ENCODE measurements at regions not wholly inside any gene's neighbourhood (a gene's known extent, or its start where the extent isn't known, plus 50 kb on each side); places are given as distances from the start of the nearest gene placed in this dataset.

DNA sequence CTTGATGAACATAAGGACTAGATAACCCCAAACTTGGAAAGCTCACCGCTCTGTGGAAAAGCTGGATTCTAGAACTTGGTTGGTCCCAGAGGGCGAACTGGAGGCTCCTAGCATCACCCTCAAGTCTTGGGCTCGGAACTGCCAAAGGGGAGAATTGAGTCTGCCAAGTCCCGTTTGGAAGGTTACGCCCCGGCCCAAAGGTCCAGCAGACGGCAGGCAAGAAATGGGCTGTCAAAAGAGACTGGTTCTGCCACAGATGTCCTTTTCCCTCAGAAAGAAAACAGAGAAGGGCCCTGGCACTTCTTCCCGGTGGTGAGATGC lies 182.2 kb downstream of the ANAPC1 start:
- TF ChIP-seq, protein P1, sequence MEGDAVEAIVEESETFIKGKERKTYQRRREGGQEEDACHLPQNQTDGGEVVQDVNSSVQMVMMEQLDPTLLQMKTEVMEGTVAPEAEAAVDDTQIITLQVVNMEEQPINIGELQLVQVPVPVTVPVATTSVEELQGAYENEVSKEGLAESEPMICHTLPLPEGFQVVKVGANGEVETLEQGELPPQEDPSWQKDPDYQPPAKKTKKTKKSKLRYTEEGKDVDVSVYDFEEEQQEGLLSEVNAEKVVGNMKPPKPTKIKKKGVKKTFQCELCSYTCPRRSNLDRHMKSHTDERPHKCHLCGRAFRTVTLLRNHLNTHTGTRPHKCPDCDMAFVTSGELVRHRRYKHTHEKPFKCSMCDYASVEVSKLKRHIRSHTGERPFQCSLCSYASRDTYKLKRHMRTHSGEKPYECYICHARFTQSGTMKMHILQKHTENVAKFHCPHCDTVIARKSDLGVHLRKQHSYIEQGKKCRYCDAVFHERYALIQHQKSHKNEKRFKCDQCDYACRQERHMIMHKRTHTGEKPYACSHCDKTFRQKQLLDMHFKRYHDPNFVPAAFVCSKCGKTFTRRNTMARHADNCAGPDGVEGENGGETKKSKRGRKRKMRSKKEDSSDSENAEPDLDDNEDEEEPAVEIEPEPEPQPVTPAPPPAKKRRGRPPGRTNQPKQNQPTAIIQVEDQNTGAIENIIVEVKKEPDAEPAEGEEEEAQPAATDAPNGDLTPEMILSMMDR (IDR thresholded peaks at IDR 0.05; ENCODE audit: low read depth, low read length, missing control alignments), result no peak
- no peak for DNase-seq (ENCODE audit: extremely low read depth, low read depth)
- H3K4me3 ChIP-seq (replicated peaks; ENCODE audit: low read depth, low read length), result no peak overlapping the region

DNA sequence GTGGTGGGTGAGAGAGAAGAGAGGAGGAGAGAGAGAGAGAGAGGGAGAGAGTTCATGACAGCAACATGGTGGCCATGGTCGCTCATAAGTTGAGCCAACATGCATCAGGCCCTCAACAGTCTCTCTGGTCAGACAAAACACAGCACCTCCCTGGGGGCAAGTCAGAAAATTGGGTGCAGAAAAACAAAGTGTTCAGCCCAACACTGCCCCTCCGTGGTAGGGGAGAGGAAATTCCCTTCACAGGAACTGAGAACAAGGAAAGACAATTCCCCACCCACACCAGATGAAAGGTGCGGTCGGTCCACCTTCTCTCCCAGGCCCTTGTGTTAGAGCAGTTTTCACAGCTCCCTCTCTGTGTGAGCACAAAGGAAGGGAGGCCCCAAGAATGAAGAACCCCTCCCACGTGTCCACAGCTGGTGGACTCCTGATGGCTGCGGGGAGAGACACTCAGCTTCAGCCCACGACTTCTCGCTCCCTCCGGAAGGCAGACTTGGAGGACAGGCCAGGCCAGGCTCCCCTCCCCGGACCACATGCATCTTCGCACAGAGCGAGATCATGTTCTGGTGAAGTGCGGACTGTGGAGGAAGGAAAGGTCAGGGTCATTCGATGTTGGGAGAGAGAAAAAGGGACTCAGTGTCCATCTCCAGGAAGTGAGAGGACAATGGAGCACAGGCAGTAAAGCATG lies 181.7 kb downstream of the ANAPC1 start:
- peak; percentile 49 for DNase-seq (ENCODE audit: extremely low read depth, low read depth)
- H3K4me3 ChIP-seq (replicated peaks; ENCODE audit: low read depth, low read length), result no peak overlapping the region
- TF ChIP-seq, protein P1 (IDR thresholded peaks at IDR 0.05; ENCODE audit: low read depth, low read length, missing control alignments), result peak; percentile 71

DNA sequence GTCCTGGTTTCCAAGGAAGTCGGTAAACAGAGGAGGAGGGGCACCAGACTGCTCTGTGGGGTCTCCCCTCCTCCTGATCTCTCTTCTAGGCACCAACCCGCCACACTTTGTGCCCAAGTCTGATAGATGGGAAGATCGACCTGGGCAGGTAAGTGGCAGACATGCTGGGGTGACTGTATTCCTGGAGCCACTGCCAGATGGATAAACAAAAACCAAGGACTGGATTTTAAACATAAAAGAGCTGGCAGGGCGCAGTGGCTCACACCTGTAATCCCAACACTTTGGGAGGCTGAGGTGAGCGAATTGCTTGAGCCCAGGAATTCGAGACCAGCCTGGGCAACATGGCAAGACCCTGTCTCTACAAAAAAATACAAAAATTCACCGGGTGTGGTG lies 181.2 kb downstream of the ANAPC1 start:
- TF ChIP-seq, protein P1 (IDR thresholded peaks at IDR 0.05; ENCODE audit: low read depth, low read length, missing control alignments), result no peak
- no peak for DNase-seq (ENCODE audit: extremely low read depth, low read depth)

DNA sequence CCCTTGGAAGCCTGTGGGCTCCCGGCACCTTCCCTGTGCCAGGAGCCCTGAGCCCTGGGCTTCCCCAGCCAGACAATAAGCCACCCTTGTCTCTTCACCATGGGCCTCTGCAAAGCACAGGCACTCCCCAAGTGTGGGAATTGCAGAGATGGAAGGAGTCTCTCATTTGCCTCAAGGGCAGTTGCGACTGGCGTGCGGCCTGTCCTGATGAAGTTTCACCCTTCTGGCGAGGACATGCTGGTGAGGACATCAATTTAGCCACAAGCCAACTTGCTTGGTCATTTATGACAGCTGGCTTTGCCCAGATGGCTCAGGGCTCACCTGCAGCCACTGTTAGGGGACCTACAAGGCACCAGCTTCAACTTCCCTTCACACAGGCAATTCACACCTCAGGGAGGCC lies 180.2 kb downstream of the ANAPC1 start:
- DNase-seq (ENCODE audit: extremely low read depth, low read depth), result no peak
- TF ChIP-seq, protein P1 (IDR thresholded peaks at IDR 0.05; ENCODE audit: low read depth, low read length, missing control alignments), result no peak

More for the DNA sequence above, 181.2 kb downstream of the ANAPC1 start:
- no peak overlapping the region for H3K4me3 ChIP-seq (replicated peaks; ENCODE audit: low read depth, low read length)

DNA sequence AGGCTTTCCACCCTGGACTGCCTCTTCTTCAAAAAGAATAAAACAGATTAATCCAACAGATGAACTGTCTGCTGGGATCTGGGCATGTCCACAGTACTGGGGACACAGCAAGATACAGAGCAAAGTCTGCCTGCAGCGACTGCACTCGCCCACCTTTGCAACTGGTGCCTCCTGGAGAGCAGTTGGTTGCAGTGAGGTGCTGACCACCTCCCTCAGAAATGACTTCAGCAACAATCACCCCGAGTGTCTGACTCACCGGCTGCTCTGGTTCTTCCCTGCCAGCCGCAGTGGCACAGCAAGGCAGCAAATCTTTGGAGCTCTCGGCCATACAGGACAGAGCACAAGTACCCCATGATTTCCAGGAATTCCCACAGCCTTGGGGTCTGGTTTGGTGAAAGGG lies 179.7 kb downstream of the ANAPC1 start:
- TF ChIP-seq, protein P1 (IDR thresholded peaks at IDR 0.05; ENCODE audit: low read depth, low read length, missing control alignments), result no peak
- no peak for DNase-seq (ENCODE audit: extremely low read depth, low read depth)
- H3K4me3 ChIP-seq (replicated peaks; ENCODE audit: low read depth, low read length), result no peak overlapping the region

More for the DNA sequence above, 180.2 kb downstream of the ANAPC1 start:
- H3K4me3 ChIP-seq (replicated peaks; ENCODE audit: low read depth, low read length), result no peak overlapping the region

DNA sequence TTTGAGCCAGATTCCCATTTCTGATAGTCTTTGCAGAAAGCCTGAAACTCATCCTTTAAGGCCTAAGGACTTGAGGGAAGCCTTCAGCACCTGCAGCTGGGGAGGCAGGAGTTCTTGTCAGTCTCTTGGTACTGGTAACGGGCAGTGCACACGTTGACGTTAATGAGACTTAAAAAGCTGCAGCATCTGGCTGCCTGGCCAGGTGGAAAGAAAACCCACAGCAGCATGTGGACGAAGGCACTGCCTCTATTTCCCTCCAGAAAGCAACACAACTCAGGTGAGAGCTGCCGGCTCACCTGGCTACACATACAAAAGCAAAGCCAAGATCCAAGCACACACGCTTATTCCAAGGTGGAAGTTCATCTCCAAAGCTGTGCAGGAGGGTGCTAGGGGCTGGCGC lies 178.8 kb downstream of the ANAPC1 start:
- no peak for DNase-seq (ENCODE audit: extremely low read depth, low read depth)
- no peak overlapping the region for H3K4me3 ChIP-seq (replicated peaks; ENCODE audit: low read depth, low read length)
- TF ChIP-seq, protein P1 (IDR thresholded peaks at IDR 0.05; ENCODE audit: low read depth, low read length, missing control alignments), result no peak
